ENCODE measurements at regions not wholly inside any gene's neighbourhood (a gene's known extent, or its start where the extent isn't known, plus 50 kb on each side); places are given as distances from the start of the nearest gene placed in this dataset.

DNA sequence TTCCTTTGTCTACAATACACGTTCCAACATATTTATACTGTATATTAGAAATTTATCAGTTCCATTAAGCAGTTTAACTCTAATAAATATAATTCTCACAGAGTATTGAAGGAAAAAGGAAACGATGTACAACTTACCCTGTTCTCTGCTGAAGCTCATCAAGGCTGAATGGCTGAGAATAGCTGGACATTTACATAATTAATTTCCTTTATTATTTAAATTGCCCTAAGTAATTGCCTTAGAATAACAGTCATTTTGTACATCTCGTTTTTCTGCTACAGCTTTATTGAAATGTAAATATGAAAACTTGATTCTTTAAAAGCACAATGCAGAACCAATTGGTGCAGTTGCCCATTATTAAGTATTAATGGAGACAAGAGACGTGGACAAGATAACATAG, 648.3 kb upstream of the ATXN8OS start:
- H3F3A ChIP-seq (ENCODE audit: insufficient read depth, low read length) = no peaks in the 10 kb centered on the region
- TF ChIP-seq EZH2 (optimal IDR thresholded peaks at IDR 0.05; ENCODE audit: low read depth, low read length) (no peak), EZH2phosphoT487 (IDR thresholded peaks at IDR 0.05; ENCODE audit: low read length) (no peak)
- TF ChIP-seq, protein P1, sequence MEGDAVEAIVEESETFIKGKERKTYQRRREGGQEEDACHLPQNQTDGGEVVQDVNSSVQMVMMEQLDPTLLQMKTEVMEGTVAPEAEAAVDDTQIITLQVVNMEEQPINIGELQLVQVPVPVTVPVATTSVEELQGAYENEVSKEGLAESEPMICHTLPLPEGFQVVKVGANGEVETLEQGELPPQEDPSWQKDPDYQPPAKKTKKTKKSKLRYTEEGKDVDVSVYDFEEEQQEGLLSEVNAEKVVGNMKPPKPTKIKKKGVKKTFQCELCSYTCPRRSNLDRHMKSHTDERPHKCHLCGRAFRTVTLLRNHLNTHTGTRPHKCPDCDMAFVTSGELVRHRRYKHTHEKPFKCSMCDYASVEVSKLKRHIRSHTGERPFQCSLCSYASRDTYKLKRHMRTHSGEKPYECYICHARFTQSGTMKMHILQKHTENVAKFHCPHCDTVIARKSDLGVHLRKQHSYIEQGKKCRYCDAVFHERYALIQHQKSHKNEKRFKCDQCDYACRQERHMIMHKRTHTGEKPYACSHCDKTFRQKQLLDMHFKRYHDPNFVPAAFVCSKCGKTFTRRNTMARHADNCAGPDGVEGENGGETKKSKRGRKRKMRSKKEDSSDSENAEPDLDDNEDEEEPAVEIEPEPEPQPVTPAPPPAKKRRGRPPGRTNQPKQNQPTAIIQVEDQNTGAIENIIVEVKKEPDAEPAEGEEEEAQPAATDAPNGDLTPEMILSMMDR (IDR thresholded peaks at IDR 0.05; ENCODE audit: low read length) = no peak
- no peak overlapping the region for H3K9ac ChIP-seq (ENCODE audit: low read length)
- no peak for DNase-seq
- H3K79me2 ChIP-seq (ENCODE audit: low read length) = no peaks in the 10 kb centered on the region
- H3K4me3 ChIP-seq (ENCODE audit: low read length) = no peak overlapping the region
- no peaks in the 10 kb centered on the region for H3K9me2 ChIP-seq (replicated peaks; ENCODE audit: insufficient read depth, low read length)
- no peaks in the 10 kb centered on the region for H4K20me1 ChIP-seq (ENCODE audit: insufficient read depth, low read length)
- H3K27me3 ChIP-seq (replicated peaks; ENCODE audit: insufficient read depth, low read length) = no peaks in the 10 kb centered on the region
- no peaks in the 10 kb centered on the region for H3K36me3 ChIP-seq (replicated peaks; ENCODE audit: insufficient read depth, low read length)
- H3K4me2 ChIP-seq (ENCODE audit: low read depth, low read length) = no peak overlapping the region
- no peaks in the 10 kb centered on the region for H3K4me1 ChIP-seq (ENCODE audit: low read length)
- no peaks in the 10 kb centered on the region for H3K9me3 ChIP-seq (replicated peaks; ENCODE audit: insufficient read depth, low read length)
- H2AFZ ChIP-seq (ENCODE audit: low read length) = no peak overlapping the region
- H3K27ac ChIP-seq (ENCODE audit: low read length) = no peak overlapping the region

GRCh38 chr13:69458013-69458412, 649.6 kb upstream of the ATXN8OS start:
- H3K27me3 ChIP-seq (replicated peaks; ENCODE audit: insufficient read depth, low read length) = no peaks in the 10 kb centered on the region
- H3F3A ChIP-seq (ENCODE audit: insufficient read depth, low read length) = no peaks in the 10 kb centered on the region
- no peak overlapping the region for H2AFZ ChIP-seq (ENCODE audit: low read length)
- H3K36me3 ChIP-seq (replicated peaks; ENCODE audit: insufficient read depth, low read length) = no peaks in the 10 kb centered on the region
- no peak for DNase-seq
- H3K9me2 ChIP-seq (replicated peaks; ENCODE audit: insufficient read depth, low read length) = no peaks in the 10 kb centered on the region
- no peak overlapping the region for H3K4me3 ChIP-seq (ENCODE audit: low read length)
- H3K27ac ChIP-seq (ENCODE audit: low read length) = no peak overlapping the region
- no peak overlapping the region for H3K9ac ChIP-seq (ENCODE audit: low read length)
- no peaks in the 10 kb centered on the region for H3K4me1 ChIP-seq (ENCODE audit: low read length)
- H3K4me2 ChIP-seq (ENCODE audit: low read depth, low read length) = no peak overlapping the region
- no peaks in the 10 kb centered on the region for H3K79me2 ChIP-seq (ENCODE audit: low read length)
- TF ChIP-seq EZH2phosphoT487 (IDR thresholded peaks at IDR 0.05; ENCODE audit: low read length) (no peak), EZH2 (optimal IDR thresholded peaks at IDR 0.05; ENCODE audit: low read depth, low read length) (no peak)
- TF ChIP-seq, protein P1 (IDR thresholded peaks at IDR 0.05; ENCODE audit: low read length) = no peak
- no peaks in the 10 kb centered on the region for H3K9me3 ChIP-seq (replicated peaks; ENCODE audit: insufficient read depth, low read length)
- H4K20me1 ChIP-seq (ENCODE audit: insufficient read depth, low read length) = no peaks in the 10 kb centered on the region

- no peak for TF ChIP-seq EZH2phosphoT487 (IDR thresholded peaks at IDR 0.05; ENCODE audit: low read length)
- no peak for TF ChIP-seq EZH2 (optimal IDR thresholded peaks at IDR 0.05; ENCODE audit: low read depth, low read length)
- TF ChIP-seq, protein P1 (IDR thresholded peaks at IDR 0.05; ENCODE audit: low read length) = no peak
- Histone ChIP-seq H3K36me3 (replicated peaks; ENCODE audit: insufficient read depth, low read length) (no peaks in the 10 kb centered on the region), H3F3A (ENCODE audit: insufficient read depth, low read length) (no peaks in the 10 kb centered on the region), H3K27me3 (replicated peaks; ENCODE audit: insufficient read depth, low read length) (no peaks in the 10 kb centered on the region), H3K27ac (ENCODE audit: low read length) (no peak overlapping the region), H4K20me1 (ENCODE audit: insufficient read depth, low read length) (no peaks in the 10 kb centered on the region), H3K9me3 (replicated peaks; ENCODE audit: insufficient read depth, low read length) (no peaks in the 10 kb centered on the region), H3K9me2 (replicated peaks; ENCODE audit: insufficient read depth, low read length) (no peaks in the 10 kb centered on the region), H3K4me2 (ENCODE audit: low read depth, low read length) (no peak overlapping the region), H2AFZ (ENCODE audit: low read length) (no peak overlapping the region), H3K4me3 (ENCODE audit: low read length) (no peak overlapping the region), H3K79me2 (ENCODE audit: low read length) (no peaks in the 10 kb centered on the region), H3K9ac (ENCODE audit: low read length) (no peak overlapping the region), H3K4me1 (ENCODE audit: low read length) (no peaks in the 10 kb centered on the region)
- DNase-seq = no peak
Measured at GRCh38 chr13:69450245-69450644, 657.4 kb upstream of the ATXN8OS start.
